SK-N-SH treated with all-trans-retinoic acid at 6 μM for 48 hours (cell line): ENCODE measurements at regions not wholly inside any gene's neighbourhood (a gene's known extent, or its start where the extent isn't known, plus 50 kb on each side); places are given as distances from the start of the nearest gene placed in this dataset.

Source experiments
- ISL1 ChIP-seq: fragments of 250-450 bp; sonication (Bioruptor Pico); IDR thresholded peaks from 2 replicates; pipeline ENCODE4 v2.1.2; 2022; ENCODE audit warnings: mild to moderate bottlenecking, moderate library complexity
- OSR1 ChIP-seq: fragments of 250-450 bp; sonication (Bioruptor Pico); IDR thresholded peaks from 2 replicates; pipeline ENCODE4 v1.8.0; 2022; ENCODE audit warnings: moderate library complexity, mild to moderate bottlenecking, inconsistent platforms
- PPARA ChIP-seq: fragments of 250-450 bp; sonication (Bioruptor Pico); IDR thresholded peaks from 2 replicates; pipeline ENCODE4 v1.5.0; 2020; ENCODE audit warnings: mild to moderate bottlenecking, borderline replicate concordance
- TCF4 ChIP-seq: fragments of 250-450 bp; sonication (Bioruptor Pico); IDR thresholded peaks from 2 replicates; pipeline ENCODE4 v1.8.0; 2021; ENCODE audit warnings: mild to moderate bottlenecking, moderate library complexity, borderline replicate concordance
- ZFP3 ChIP-seq: fragments of 250-450 bp; sonication (Bioruptor Pico); IDR thresholded peaks from 2 replicates; pipeline ENCODE4 v1.5.0; 2020; ENCODE audit warnings: mild to moderate bottlenecking, moderate library complexity
- ZFP30 ChIP-seq: fragments of 450-650 bp; formaldehyde crosslinking; IDR thresholded peaks from 2 replicates; pipeline ENCODE4 v1.5.0; 2022; ENCODE audit warnings: mild to moderate bottlenecking, moderate library complexity
- ZNF8 ChIP-seq: fragments of 450-650 bp; formaldehyde crosslinking; IDR thresholded peaks from 2 replicates; pipeline ENCODE4 v1.5.0; 2020; ENCODE audit warnings: mild to moderate bottlenecking, moderate library complexity
- TF ChIP-seq, protein P1 (sequence below): fragments of 250-450 bp; sonication (Bioruptor Pico); IDR thresholded peaks from 2 replicates; pipeline ENCODE4 v1.5.1; 2020; ENCODE audit warnings: low read depth, mild to moderate bottlenecking, moderate library complexity

- TF ChIP-seq, protein P1, sequence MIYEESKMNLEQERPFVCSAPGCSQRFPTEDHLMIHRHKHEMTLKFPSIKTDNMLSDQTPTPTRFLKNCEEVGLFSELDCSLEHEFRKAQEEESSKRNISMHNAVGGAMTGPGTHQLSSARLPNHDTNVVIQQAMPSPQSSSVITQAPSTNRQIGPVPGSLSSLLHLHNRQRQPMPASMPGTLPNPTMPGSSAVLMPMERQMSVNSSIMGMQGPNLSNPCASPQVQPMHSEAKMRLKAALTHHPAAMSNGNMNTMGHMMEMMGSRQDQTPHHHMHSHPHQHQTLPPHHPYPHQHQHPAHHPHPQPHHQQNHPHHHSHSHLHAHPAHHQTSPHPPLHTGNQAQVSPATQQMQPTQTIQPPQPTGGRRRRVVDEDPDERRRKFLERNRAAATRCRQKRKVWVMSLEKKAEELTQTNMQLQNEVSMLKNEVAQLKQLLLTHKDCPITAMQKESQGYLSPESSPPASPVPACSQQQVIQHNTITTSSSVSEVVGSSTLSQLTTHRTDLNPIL (CRISPR knock-in tag), result no peak
- TF ChIP-seq OSR1 (CRISPR knock-in tag) (no peak), ISL1 (CRISPR knock-in tag) (no peak), ZNF8 (CRISPR knock-in tag) (no peak), ZFP30 (no peak), TCF4 (CRISPR knock-in tag) (no peak), ZFP3 (CRISPR knock-in tag) (no peak), PPARA (CRISPR knock-in tag) (no peak)
These were observed 1306.7 kb upstream of the CELF4 start for GRCh38 chr18:38872342-38872741.
